Stomach (tissue), 4 donors: ENCODE measurements at regions not wholly inside any gene's neighbourhood (a gene's known extent, or its start where the extent isn't known, plus 50 kb on each side); places are given as distances from the start of the nearest gene placed in this dataset.

Experiments
- CTCF ChIP-seq, 7 experiments: fragments of 450-650 bp in 4 of 7; fragments of 200-600 bp in 3 of 7; sonication (generic) in 3 of 7; IDR thresholded peaks; one replicate each; pipeline ENCODE4 v1.5.1; 2016 to 2019; ENCODE audit warnings: antibody characterized with exemption in 7 of 7, control low read depth in 2 of 7, mild to moderate bottlenecking in 1 of 7
- POLR2A ChIP-seq, 4 donors: fragments of 450-650 bp; IDR thresholded peaks; one replicate each; pipeline ENCODE4 v1.6.1; 2016; ENCODE audit warnings: antibody characterized with exemption in 4 of 4, control low read depth in 2 of 4, mild to moderate bottlenecking in 1 of 4, moderate library complexity in 1 of 4

GRCh38 chr3:102030661-102031060 lies 181.3 kb downstream of the NFKBIZ start:
- TF ChIP-seq POLR2A (IDR thresholded peaks at IDR 0.05) (no peak), CTCF (IDR thresholded peaks at IDR 0.05) (no peak)
